ENCODE measurements at regions not wholly inside any gene's neighbourhood (a gene's known extent, or its start where the extent isn't known, plus 50 kb on each side); places are given as distances from the start of the nearest gene placed in this dataset.

GRCh38 chr13:108036411-108036932, 178.9 kb downstream of the LIG4 start:
- Histone ChIP-seq H3K4me3 (no peak overlapping the region), H3K36me3 (no peaks in the 10 kb centered on the region), H3K27ac (replicated peaks) (no peak overlapping the region), H3K9me3 (replicated peaks) (no peaks in the 10 kb centered on the region), H3K27me3 (ENCODE audit: low read depth) (peaks cover 9% of the 10 kb centered on the region), H3K4me1 (no peaks in the 10 kb centered on the region)
- intact Hi-C loops (cut with micrococcal nuclease), result no loop called here
- no peak for TF ChIP-seq CTCF (IDR thresholded peaks at IDR 0.05; ENCODE audit: borderline replicate concordance)
- no peak for DNase-seq

GRCh38 chr13:108034909-108035410, 180.4 kb downstream of the LIG4 start:
- H3K36me3 ChIP-seq, result no peaks in the 10 kb centered on the region
- no peak for DNase-seq
- TF ChIP-seq CTCF (IDR thresholded peaks at IDR 0.05; ENCODE audit: borderline replicate concordance), result no peak
- no peak overlapping the region for H3K4me3 ChIP-seq
- H3K27ac ChIP-seq (replicated peaks), result no peak overlapping the region
- H3K27me3 ChIP-seq (ENCODE audit: low read depth), result peaks cover 14% of the 10 kb centered on the region
- no peaks in the 10 kb centered on the region for H3K4me1 ChIP-seq
- intact Hi-C loops (cut with micrococcal nuclease), result no loop called here
- no peaks in the 10 kb centered on the region for H3K9me3 ChIP-seq (replicated peaks)

GRCh38 chr13:108033800-108034707, 181.3 kb downstream of the LIG4 start:
- Histone ChIP-seq H3K4me1 (no peaks in the 10 kb centered on the region), H3K27me3 (ENCODE audit: low read depth) (peaks cover 16% of the 10 kb centered on the region), H3K4me3 (no peak overlapping the region), H3K36me3 (no peaks in the 10 kb centered on the region), H3K9me3 (replicated peaks) (no peaks in the 10 kb centered on the region), H3K27ac (replicated peaks) (no peak overlapping the region)
- intact Hi-C loops (cut with micrococcal nuclease), result no loop called here
- TF ChIP-seq CTCF (IDR thresholded peaks at IDR 0.05; ENCODE audit: borderline replicate concordance), result no peak
- no peak for DNase-seq

GRCh38 chr13:108031865-108032264, 183.5 kb downstream of the LIG4 start:
- Histone ChIP-seq H3K9me3 (replicated peaks) (no peaks in the 10 kb centered on the region), H3K4me3 (no peak overlapping the region), H3K4me1 (no peaks in the 10 kb centered on the region), H3K27me3 (ENCODE audit: low read depth) (peaks cover 16% of the 10 kb centered on the region), H3K27ac (replicated peaks) (no peak overlapping the region), H3K36me3 (no peaks in the 10 kb centered on the region)
- no peak for DNase-seq
- intact Hi-C loops (cut with micrococcal nuclease), result no loop called here
- no peak for TF ChIP-seq CTCF (IDR thresholded peaks at IDR 0.05; ENCODE audit: borderline replicate concordance)

- no peak overlapping the region for H3K4me3 ChIP-seq
- peaks cover 16% of the 10 kb centered on the region for H3K27me3 ChIP-seq (ENCODE audit: low read depth)
- H3K9me3 ChIP-seq (replicated peaks), result no peaks in the 10 kb centered on the region
- no peak for DNase-seq
- H3K36me3 ChIP-seq, result no peaks in the 10 kb centered on the region
- no peaks in the 10 kb centered on the region for H3K4me1 ChIP-seq
- no peak for TF ChIP-seq CTCF (IDR thresholded peaks at IDR 0.05; ENCODE audit: borderline replicate concordance)
- H3K27ac ChIP-seq (replicated peaks), result no peak overlapping the region
- intact Hi-C loops (cut with micrococcal nuclease), result no loop called here
Measured at GRCh38 chr13:108030769-108031168, 184.6 kb downstream of the LIG4 start.

All from left ventricle myocardium inferior (tissue), 1 donor.